ENCODE measurements at regions not wholly inside any gene's neighbourhood (a gene's known extent, or its start where the extent isn't known, plus 50 kb on each side); places are given as distances from the start of the nearest gene placed in this dataset.
"Not testable (repeated sequence)": the region's sequence is repeated elsewhere in the genome, so short reads cannot be mapped to it uniquely, and the experiment has no call there.

DNA sequence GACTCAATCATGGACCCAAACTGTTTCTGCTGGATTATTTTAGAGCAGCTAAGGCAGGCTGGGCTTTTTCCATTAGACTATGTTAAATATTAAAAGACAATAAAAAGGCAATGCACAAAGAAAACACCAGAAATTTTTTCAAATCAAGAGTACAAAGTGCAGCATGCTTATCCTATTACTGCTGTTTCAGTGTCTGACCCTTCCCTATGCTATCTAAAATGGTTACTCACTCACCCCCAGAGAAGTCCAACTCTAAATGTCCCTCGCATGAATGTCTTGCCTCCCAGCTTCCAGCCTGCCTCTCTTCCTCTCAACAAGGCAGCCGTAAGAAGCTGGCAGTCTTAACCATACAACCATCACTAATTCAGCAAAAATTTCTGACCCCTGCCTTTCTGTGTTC is 108.7 kb upstream of the SYT6 start:
- no peak for DNase-seq

DNA sequence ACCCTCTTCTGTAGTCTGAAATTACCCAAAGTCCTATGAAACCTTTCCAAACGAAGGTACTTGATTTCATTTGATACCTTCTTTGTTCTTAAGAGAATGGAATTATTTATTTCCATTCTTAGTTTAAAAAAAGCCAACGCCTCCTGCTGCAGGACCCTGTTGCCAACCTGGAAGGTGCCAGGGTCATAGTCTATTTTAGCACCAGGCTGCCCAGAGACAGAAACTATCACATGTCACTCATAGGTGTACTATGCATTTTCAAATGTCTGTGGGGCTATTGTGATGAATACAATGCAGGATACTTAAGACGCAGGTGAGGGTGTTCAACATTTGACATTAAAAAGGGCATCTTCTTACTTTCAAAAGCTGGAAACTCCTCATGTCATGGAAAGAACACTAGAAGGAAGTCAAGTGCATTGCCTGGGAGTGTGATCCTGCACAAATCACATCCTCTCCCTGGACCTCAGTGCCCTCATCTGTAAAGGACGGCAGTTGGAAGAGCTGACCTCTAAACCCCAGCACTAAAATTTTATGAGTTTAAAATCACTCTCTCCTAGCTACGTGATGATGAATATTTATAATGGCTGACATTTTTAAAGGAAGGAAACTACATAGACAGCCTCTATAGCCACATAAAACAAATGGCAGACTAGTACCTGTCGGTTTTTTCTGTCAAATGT is 107.3 kb upstream of the SYT6 start:
- no peak for DNase-seq

DNA sequence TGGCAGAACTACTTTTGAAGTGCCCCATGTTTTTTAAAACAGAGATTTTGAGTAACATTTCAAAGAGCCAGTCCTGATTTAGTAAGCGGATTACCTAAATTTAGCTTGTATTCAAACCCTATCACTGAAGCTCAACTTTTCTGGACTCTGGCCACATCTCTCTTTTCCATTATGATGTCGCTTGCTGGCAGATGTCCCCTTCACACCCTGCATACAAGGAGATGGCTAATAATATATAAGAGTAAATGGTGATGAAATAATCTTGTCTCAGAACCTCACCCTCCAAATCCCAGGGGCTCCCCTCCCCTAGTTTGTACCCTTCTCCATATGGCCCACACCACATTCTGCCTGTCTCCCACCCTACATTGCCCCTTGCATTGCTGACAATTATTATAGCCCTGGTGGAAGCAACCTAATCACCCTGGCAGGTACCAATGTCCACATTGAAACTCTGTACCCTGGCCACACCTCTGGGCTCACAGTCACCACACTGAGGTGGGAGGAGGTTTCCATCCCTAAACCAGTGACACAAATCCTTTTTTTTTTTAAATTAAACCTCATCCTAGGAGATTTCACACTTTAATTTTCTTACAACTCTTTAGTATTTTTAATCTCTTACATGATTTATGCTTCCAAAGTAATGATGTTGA is 106.0 kb upstream of the SYT6 start:
- no peak for DNase-seq

DNA sequence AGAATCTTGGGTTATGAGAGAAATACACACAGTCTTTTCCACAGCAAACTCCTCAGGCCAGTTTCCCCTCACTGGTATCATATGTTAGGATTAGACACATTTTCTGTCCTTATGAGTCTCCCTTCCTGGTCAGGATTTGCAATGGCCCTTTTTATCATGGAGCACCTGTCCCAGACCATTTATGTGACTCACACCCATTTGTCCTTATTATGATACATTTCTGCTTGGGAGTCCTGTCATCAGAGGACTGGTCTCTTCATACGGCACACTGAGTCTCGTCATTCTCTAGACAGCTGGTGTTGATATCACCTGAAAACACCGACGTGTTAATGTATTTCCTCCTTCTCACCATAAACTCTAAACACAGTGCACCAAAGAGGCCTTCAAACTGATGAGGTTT is 105.0 kb upstream of the SYT6 start:
- DNase-seq, result no peak

DNA sequence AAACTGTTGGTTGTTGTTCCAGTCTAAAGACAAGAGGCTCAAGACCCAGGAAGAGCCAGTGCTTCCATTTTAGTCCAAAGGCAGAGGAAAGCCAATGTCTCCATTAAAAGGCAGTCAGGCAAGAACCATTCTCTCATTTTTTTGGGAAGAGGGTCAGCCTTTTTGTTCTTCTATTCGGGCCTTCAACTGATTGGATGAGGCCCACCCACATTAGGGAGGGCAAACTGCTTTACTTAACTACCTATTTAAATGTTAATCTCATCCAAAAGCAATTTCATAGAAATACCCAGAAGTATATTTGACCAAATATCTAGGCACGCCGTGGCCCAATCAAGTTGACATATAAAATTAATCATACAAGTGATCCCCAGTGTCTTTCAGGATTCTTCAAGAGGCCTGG is 104.4 kb upstream of the SYT6 start:
- DNase-seq, result no peak

DNA sequence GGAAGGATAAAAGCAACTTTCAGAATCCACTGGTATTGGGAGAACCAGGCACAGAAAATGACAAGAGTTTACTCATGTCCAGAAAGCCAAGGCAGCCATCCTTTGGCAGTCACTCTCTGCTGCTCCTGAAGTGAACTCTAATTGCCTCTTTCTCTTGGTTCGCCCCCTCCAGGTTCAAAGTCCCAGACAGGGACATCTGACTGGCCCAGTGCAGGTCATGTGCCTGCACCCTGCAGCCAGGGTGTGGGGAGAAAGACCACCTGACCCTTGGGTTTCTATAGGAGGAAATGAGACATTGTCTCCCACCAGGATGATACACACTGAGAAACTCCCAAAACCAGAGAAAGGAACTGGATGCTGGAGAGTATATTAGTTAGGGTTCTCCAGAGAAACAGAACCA is 103.9 kb upstream of the SYT6 start:
- no peak for DNase-seq

DNA sequence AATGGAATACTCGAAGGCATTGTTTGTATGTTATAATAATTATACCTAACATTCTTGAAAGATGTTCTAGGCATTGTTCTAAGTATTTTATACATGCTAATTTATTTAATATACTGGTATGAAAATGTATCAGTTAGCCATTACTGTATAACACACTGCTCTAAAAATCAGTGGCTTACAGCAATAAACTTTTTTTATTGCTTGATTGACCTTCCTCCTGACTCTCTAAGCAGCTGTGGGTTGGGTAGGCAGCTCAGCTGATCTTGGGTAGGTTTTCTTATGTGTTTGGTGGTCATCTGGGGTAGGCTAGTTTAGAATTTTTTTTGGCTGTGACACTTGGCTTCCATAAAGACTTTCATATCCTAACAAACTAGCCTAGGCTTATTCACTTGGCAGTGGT is 100.2 kb upstream of the SYT6 start:
- DNase-seq, result no peak

DNA sequence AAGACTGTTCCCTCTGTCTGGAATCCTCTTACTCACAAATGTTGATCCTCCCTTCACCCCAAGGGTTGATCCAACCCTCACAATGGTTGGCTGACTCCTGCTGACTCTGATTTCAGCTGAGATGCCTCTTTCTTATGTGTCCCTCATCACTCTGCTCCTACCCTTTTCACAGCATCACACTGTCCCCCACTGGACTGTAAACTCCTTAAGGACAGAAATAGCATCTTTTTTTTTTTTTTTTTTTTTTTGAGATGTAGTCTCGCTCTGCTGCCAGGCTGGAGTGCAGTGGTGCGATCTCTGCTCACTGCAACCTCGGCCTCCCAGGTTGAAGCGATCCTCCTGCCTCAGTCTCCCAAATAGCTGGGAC is 97.9 kb upstream of the SYT6 start:
- no peak for DNase-seq

DNA sequence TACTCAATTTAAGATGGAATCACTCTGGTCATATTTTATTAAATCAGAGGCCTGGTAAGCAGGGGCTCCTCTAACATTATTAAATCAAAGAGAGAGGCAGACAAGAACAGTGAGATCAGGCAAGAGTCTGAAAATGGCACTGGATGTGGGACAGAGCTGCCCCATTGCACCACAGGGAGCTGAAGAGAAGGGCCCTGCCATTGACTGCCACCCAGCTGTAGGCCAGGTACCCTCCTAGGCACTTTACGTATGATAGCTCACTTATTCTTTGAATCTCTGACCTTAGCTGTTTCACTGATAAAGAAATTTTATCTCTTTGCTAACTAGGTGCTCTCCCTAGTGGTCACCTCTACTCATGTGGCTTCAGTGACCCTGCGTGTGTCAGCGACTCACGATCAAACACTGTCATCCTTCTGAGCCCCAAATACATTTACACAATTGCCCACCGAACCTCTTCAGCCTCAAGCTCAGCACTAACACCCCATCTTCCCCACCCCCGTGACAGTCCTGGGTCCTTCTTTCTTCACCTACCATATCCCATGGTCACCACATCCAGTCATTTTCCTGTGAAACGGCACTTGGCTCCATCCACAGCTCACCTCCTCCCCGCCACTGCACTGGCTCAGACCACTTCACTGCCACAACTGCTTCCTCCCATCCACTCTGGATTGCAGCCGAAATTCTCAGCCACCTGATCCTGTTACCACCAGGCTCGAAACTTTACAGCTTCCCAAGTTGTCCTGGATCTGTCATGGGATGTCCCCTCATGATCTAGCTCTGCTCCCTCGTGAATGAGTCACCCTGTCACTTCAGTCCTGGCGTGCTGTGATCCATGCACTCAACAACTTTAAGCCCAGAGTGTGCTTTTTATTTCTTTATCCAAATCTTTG is 97.3 kb upstream of the SYT6 start:
- DNase-seq, result no peak

DNA sequence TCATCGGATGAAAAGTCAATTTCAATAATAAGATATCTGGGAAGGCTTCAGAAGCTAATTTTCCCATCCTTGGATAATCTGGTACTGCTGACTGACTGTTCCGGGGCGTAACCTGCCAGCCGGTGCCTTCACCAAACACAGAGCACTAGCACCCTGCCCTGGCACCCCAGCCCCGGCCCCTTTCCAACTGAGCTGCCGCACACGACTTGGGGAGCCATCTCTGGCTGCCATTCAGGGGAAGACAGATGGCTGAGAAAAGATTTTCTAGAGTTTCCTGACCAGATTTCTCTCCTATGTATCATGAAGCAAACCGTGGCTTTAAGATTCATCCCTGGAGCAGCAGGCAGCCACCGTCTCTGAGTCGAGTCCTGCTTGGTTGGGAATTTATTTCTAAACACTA is 96.0 kb upstream of the SYT6 start:
- no peak for DNase-seq

DNA sequence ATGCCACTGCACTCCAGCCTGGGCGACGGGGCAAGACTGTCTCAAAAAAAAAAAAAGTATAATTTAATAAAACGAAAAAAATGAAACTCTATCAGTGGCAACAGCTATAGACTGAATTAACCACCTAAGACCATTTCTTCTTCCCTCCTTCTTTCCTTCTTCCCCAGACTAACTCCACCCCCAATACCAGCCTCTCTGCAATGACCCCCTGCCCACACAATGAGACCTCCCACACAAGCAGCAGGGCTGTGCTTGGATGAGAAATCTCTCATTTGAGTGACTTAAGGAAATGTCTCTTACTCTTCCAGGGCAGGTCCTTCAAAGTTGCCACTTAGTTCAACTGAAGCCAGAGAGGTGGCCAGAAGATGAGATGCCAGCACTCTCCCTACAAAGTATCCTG is 94.5 kb upstream of the SYT6 start:
- DNase-seq, result no peak

DNA sequence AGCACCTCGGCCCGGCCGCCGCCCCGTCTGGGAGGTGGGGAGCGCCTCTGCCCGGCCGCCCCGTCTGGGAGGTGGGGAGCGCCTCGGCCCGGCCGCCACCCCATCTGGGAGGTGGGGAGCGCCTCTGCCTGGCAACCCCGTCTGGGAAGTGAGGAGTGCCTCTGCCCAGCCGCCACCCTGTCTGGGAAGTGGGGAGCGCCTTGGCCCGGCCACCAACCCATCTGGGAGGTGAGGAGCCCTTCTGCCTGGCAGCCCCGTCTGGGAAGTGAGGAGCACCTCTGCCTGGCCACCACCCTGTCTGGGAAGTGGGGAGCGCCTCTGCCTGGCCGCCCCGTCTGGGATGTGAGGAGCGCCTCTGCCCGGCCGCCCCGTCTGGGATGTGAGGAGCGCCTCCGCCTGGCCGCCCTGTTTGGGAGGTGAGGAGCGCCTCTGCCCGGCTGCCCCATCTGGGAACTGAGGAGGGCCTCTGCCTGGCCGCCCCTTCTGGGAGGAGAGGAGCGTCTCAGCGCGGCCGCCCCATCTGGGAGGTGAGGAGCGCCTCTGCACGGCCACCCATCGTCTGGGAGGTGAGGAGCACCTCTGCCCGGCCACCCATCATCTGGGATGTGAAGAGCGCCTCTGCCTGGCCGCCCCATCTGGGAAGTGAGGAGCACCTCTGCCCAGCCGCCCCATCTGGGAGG is 89.0 kb upstream of the SYT6 start:
- not testable (repeated sequence) for DNase-seq

DNA sequence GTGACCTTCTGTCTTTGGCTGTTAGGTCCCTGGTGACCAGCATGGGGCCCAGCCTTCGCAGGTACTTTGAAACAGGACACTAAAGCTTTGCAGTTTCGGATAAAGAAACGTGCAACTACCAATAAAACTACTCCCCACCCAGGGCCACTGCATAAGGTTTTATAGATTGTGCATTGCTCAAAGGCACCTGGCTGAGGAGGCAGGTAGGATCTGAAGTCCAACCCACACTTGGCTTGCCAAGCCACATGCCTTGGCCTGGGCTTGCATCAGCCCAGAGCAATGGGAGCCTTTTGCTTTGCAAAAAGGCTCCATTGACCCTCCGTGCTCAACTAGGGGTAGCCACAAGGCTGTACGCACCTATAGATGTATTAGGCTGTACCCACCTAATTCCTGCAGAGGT is 84.4 kb upstream of the SYT6 start:
- no peak for DNase-seq

DNA sequence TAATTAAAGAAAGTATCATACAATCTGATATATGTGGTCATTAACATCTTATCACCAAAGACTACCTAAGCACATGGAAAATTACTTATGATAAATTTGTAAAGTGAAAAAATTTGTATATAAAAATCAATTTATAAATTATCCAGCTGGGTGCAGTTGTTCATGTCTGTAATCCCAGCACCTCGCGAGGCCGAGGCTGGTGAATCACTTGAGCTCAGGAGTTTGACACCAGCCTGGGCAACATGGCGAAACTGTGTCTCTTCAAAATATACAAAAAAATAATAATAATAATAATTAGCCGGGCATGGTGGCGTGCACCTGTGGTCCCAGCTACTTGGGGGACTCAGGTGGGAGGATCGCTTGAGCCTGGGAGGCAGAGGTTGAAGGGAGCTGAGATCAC is 82.8 kb upstream of the SYT6 start:
- DNase-seq, result no peak

DNA sequence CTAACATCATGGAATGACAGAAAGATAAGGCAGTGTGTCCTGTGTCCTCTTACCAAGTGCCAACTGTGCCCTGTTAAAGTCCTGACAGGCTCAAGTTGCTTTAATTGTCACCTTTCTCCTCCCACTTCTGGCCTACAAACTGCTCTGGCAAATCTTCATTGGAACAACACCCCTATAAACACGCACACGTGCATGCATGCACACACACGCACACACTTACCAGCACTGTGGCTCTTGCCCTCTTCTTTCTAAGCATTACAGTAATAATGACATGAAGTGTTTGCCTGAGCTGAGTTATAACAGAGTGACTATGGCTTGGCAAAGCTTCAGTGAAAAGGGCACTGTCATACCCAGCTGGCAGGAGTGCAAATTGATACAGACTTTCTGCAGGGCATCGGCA is 82.3 kb upstream of the SYT6 start:
- DNase-seq, result no peak

DNA sequence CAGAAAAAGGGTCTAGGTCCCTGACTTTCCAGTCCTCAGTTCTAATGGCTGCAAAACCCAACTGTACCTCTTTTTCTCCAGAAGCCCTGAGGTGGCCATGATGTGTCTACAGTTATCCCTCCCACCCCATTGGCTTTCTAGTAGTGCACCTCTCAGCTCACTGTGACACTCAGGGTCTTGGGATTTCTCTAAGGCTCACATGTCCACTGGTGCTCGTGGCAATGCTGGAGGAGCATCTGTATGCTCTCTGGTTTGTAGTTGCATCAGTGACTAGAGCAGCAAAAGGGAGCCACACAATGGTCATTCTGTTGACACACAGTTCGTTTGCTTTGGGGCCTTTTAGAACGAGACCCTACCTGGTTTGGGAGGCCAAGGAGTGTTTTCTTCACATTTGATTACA is 81.6 kb upstream of the SYT6 start:
- DNase-seq, result no peak

DNA sequence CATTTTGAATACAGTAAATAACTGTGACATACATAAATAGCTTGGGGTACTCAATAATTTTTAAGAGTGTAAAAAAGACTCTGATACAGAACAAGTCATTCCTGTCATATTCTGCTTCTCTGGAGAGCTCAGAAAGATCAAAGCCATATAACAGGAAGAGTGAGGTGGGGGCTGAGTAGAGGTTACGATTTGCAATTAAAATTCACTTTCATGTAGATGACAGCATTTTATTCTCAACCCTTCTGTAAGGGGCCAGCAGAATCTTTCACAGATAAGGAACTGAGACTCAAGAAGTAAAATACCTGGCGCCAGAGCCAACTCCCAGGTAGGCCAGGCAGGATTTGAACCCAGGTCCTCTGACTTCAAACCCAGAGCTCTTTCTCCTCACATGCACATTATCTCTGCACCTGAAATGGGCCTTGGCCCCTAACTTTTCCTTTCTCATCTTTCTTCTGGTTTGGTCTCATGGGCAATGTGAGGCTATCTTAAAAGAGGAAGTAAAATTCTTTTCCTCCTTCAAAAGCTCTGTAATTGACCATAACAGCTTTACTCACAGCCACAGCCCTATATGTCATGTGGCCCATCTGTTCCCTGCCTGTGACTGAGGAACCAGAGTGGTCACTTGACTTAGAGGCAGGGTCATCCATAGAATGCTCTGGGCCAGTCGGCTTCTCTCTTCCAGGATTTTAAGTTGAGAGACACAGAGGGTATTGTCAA is 80.9 kb upstream of the SYT6 start:
- no peak for DNase-seq

DNA sequence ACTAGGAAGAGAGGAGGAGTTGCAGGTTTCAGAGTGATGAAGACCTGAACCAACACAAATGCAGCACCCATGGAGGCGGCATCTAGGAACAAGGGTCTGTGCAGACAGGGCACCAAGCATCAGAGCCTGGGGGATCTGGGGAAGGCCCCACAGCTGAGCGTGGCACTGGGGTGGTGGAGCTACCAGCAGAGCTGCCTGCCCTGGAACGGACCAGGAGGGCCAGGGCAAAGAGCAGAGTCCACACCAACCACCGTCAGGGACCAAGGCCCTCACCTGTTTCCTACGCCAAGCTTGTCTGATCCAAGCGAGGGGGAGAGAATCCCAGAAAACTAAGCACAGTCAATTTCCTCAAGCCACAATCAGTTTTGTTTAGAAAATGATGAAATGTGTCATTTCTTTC is 79.0 kb upstream of the SYT6 start:
- no peak for DNase-seq

DNA sequence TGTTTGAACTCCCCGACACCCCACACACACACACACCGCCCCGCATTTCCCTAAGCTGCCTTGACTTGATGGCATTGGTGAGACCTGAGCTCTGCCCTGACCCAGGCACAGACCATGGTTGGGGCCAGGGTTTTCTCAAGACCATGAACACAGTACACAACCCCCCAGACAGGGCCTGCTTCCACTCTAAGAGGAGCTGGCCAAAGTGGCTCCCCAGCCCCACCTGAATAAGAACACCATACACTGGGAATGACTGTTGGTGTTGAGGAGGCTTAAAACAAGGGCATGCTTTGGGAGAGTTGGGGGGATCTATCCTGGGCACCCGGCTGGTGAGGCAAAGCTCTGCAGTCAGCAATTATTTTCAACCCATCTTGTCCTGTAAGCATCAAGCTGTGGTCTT is 77.6 kb upstream of the SYT6 start:
- DNase-seq, result no peak

DNA sequence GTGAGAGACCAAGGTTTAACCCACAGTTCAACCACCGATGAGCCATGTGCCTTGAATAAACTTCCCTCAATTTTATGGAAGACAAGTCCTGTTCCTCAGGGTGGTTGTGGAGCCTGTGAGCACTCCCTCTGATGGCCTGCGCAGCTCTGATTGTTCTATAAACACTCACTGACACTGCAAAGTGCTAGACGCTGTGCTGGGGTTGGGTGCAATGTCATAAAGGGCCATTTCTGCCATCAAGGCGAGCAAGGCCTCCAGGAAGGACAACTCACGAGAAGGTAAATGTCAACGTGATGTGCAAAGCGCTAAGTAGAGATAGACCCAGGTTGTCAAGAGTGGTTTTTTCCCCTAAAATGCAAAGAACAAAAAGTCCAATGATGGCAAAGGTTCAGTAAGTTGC is 75.7 kb upstream of the SYT6 start:
- DNase-seq, result no peak

DNA sequence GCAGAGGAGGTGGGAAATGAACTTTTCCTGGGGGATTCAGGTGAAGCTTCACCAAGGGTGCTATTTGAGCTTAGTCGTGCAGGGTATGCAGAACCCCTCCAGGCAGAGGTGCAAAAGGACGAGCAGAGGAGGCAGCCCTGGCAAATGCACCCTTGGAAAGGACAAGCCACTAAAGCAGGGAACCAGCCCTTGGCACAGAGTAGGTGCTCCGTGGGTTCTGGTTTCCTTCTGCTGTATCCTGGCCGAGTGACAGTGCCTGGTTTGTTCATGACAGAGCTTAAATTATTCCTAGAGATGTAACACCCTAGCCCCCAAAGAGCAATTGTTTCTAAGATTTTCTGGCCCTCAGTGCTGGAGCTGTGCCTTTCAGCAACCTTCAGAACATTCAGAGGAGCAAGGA is 73.4 kb upstream of the SYT6 start:
- DNase-seq, result no peak

DNA sequence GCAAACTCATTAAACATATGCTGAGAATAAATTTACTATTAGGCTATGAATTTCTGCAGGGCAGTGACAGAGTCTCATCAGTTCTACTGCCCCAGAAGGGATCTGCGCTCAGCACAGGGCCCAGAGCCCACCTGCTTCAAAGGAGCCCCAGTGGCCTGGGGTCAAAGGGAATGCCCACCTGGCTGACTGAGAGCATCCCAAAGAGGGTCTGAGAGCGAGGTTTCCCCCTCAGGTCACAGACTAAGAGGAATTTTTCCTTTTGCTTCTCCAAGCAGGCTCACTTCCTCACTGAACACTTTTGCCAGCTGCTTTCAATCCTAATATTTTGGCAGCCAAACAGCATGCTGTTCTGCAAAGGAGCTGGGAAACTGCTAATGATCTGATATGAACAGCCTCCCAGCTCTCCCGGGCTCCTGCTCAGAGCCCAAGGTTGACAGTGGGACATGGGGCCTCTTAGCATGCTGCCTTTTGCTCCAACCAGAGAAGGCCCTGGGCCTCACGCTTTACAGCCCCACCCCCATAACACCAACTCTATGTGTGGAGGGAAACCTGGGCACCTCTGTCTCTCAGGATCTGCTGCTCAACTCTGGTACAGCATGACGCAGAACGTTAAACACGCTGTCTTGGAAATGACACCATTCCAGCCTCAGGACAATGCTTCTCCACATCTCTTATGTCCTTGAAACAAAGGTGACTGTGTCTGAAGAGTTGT is 70.7 kb upstream of the SYT6 start:
- DNase-seq, result no peak
